CD14-positive monocyte (primary cell): ENCODE measurements at regions not wholly inside any gene's neighbourhood (a gene's known extent, or its start where the extent isn't known, plus 50 kb on each side); places are given as distances from the start of the nearest gene placed in this dataset.

Experiments used
- DNase-seq, 3 donors: peaks; one replicate each; pipeline ENCODE4 v3.0.0-alpha.2; 2011 to 2022
- H2AFZ ChIP-seq: 2 replicates; pipeline ENCODE4 v1.6.0; 2012; ENCODE audit warnings: mild to moderate bottlenecking, low read depth, low read length, inconsistent platforms; ENCODE audit not compliant: insufficient read depth, poor library complexity, severe bottlenecking
- H3K27ac ChIP-seq, 2 donors: 1 replicate in 1 of 2; 2 replicates in 1 of 2; pipeline ENCODE4 v1.5.1; 2012 to 2013; ENCODE audit warnings: low read length in 2 of 2, control low read depth in 1 of 2, inconsistent platforms in 1 of 2, low read depth in 1 of 2, mild to moderate bottlenecking in 1 of 2
- H3K27me3 ChIP-seq, 2 donors: one replicate each; pipeline versions ENCODE4 v1.6.0 to v1.6.1; 2011 to 2013; ENCODE audit warnings: low read length in 2 of 2; ENCODE audit not compliant: control insufficient read depth in 2 of 2, insufficient read depth in 2 of 2
- H3K36me3 ChIP-seq, 2 donors: replicated peaks in 1 of 2; 1 replicate in 1 of 2; 2 replicates in 1 of 2; pipeline versions ENCODE4 v1.5.1 to v1.6.1; 2012 to 2013; ENCODE audit warnings: low read length in 2 of 2, control low read depth in 1 of 2, inconsistent platforms in 1 of 2, mild to moderate bottlenecking in 1 of 2; ENCODE audit not compliant: insufficient read depth in 2 of 2, control insufficient read depth in 1 of 2
- H3K4me1 ChIP-seq, 2 donors: 1 replicate in 1 of 2; 2 replicates in 1 of 2; pipeline versions ENCODE4 v1.5.1 to v1.6.1; 2012 to 2013; ENCODE audit warnings: low read length in 2 of 2, control low read depth in 1 of 2, inconsistent platforms in 1 of 2, mild to moderate bottlenecking in 1 of 2, moderate library complexity in 1 of 2; ENCODE audit not compliant: insufficient read depth in 2 of 2, control insufficient read depth in 1 of 2
- H3K4me2 ChIP-seq: replicated peaks from 2 replicates; pipeline ENCODE3; 2012; ENCODE audit warnings: low read length, moderate library complexity, mild to moderate bottlenecking; ENCODE audit not compliant: poor library complexity, severe bottlenecking; ENCODE audit errors: extremely low read depth
- H3K4me3 ChIP-seq, 3 experiments: fragments of 200-600 bp in 1 of 3; sonication (generic) in 1 of 3; replicated peaks in 1 of 3; 1 replicate in 2 of 3; 2 replicates in 1 of 3; pipeline ENCODE4 v1.5.1; 2011 to 2013; ENCODE audit warnings: low read length in 3 of 3, mild to moderate bottlenecking in 3 of 3, control low read depth in 2 of 3, low read depth in 2 of 3, inconsistent platforms in 1 of 3, moderate library complexity in 1 of 3
- H3K79me2 ChIP-seq: 2 replicates; pipeline ENCODE4 v1.6.0; 2012; ENCODE audit warnings: mild to moderate bottlenecking, control low read depth, inconsistent platforms, low read length, moderate library complexity; ENCODE audit not compliant: insufficient read depth
- H3K9ac ChIP-seq: 2 replicates; pipeline ENCODE4 v1.6.0; 2017; ENCODE audit warnings: low read length, mild to moderate bottlenecking; ENCODE audit not compliant: insufficient read depth, poor library complexity, severe bottlenecking
- H3K9me3 ChIP-seq, 2 donors: replicated peaks in 1 of 2; 1 replicate in 1 of 2; 2 replicates in 1 of 2; pipeline versions ENCODE4 v1.5.1 to v1.6.1; 2012 to 2013; ENCODE audit warnings: low read length in 2 of 2, control low read depth in 1 of 2; ENCODE audit not compliant: control insufficient read depth in 1 of 2, insufficient read depth in 1 of 2
- H4K20me1 ChIP-seq: 2 replicates; pipeline ENCODE4 v1.6.0; 2012; ENCODE audit warnings: mild to moderate bottlenecking, low read length, control low read depth, moderate library complexity; ENCODE audit not compliant: insufficient read depth
- H3K27ac Mint-ChIP-seq, 7 donors: one replicate each; pipeline ENCODE4 v1.8.0; 2020; ENCODE audit warnings: mild to moderate bottlenecking in 7 of 7, mixed read lengths in 7 of 7, moderate library complexity in 6 of 7, inconsistent platforms in 2 of 7
- H3K27me3 Mint-ChIP-seq, 3 donors: one replicate each; pipeline ENCODE4 v1.8.0; 2021 to 2022; ENCODE audit warnings: low read depth in 3 of 3, mild to moderate bottlenecking in 3 of 3, mixed read lengths in 3 of 3, moderate library complexity in 3 of 3, inconsistent platforms in 1 of 3
- H3K36me3 Mint-ChIP-seq, 2 donors: one replicate each; pipeline ENCODE4 v1.8.0; 2020; ENCODE audit warnings: mixed read lengths in 2 of 2, inconsistent platforms in 1 of 2, mild to moderate bottlenecking in 1 of 2
- H3K4me1 Mint-ChIP-seq: one replicate; pipeline ENCODE4 v1.8.0; 2020; ENCODE audit warnings: mild to moderate bottlenecking, mixed read lengths
- H3K4me3 Mint-ChIP-seq, 2 donors: one replicate each; pipeline ENCODE4 v1.8.0; 2020; ENCODE audit warnings: mild to moderate bottlenecking in 2 of 2, mixed read lengths in 2 of 2, moderate library complexity in 1 of 2
- H3K9me3 Mint-ChIP-seq, 7 donors: one replicate each; pipeline ENCODE4 v1.8.0; 2020 to 2022; ENCODE audit warnings: mixed read lengths in 7 of 7, mild to moderate bottlenecking in 6 of 7, moderate library complexity in 6 of 7, inconsistent platforms in 2 of 7
- CTCF ChIP-seq: fragments of 200-600 bp; IDR thresholded peaks from one replicate; pipeline ENCODE4 v1.8.0; 2022; ENCODE audit warnings: antibody characterized with exemption, mild to moderate bottlenecking
- WGBS: methylation state at CpG from one replicate; pipeline ENCODE4 v1.1.5; 2013; ENCODE audit warnings: missing lambda C conversion rate; ENCODE audit not compliant: insufficient coverage; 5-methylcytosine and 5-hydroxymethylcytosine counted together
- intact Hi-C, 2 donors: fragments of 100-400 bp; cut with micrococcal nuclease; formaldehyde crosslinking; loops; one replicate each; pipeline versions ENCODE4 v1.15.0 to v1.15.1; 2023

- H3K4me2 ChIP-seq = no peak overlapping the region
- Mint-ChIP-seq H3K4me3 (no peak overlapping the region), H3K27me3 (peaks cover 0 to 1% (median 0%) of the 10 kb centered on the region in 3 donors), H3K9me3 (peaks cover 0 to 2% (median 0%) of the 10 kb centered on the region in 7 donors), H3K4me1 (no peaks in the 10 kb centered on the region), H3K36me3 (no peaks in the 10 kb centered on the region), H3K27ac (no peak overlapping the region)
- no peak overlapping the region for H3K27ac ChIP-seq
- no peak for TF ChIP-seq CTCF
- no peak for DNase-seq
- H3K4me1 ChIP-seq = no peaks in the 10 kb centered on the region
- no peaks in the 10 kb centered on the region for H3K36me3 ChIP-seq
- H3K4me3 ChIP-seq = no peak overlapping the region
- 83% methylated on average over 1 of the region's 2 CpGs for WGBS
- intact Hi-C loops = no loop called here
- no peaks in the 10 kb centered on the region for H4K20me1 ChIP-seq
- no peaks in the 10 kb centered on the region for H3K79me2 ChIP-seq
- H3K9me3 ChIP-seq = no peaks in the 10 kb centered on the region
- H3K27me3 ChIP-seq = no peaks in the 10 kb centered on the region
- H2AFZ ChIP-seq = no peak overlapping the region
- no peak overlapping the region for H3K9ac ChIP-seq
Measured at GRCh38 chr11:110939471-110939870, 227.2 kb upstream of the ARHGAP20 start.

- H3K4me3 Mint-ChIP-seq = no peak overlapping the region
- intact Hi-C loops = no loop called here
- TF ChIP-seq CTCF = no peak
Measured at GRCh38 chr11:110935018-110935640, 222.9 kb upstream of the ARHGAP20 start.

More at GRCh38 chr11:110935018-110935640, 222.9 kb upstream of the ARHGAP20 start:
- Histone ChIP-seq H3K9me3 (no peaks in the 10 kb centered on the region), H3K27ac (no peak overlapping the region), H3K4me3 (no peak overlapping the region), H3K79me2 (no peaks in the 10 kb centered on the region), H3K4me2 (no peak overlapping the region), H3K9ac (no peak overlapping the region), H4K20me1 (no peaks in the 10 kb centered on the region), H3K27me3 (no peaks in the 10 kb centered on the region), H3K4me1 (no peaks in the 10 kb centered on the region), H2AFZ (no peak overlapping the region), H3K36me3 (no peaks in the 10 kb centered on the region)
- Mint-ChIP-seq H3K4me1 (no peaks in the 10 kb centered on the region), H3K9me3 (no peaks in the 10 kb centered on the region), H3K27ac (no peak overlapping the region), H3K36me3 (no peaks in the 10 kb centered on the region), H3K27me3 (peaks cover 0 to 1% (median 1%) of the 10 kb centered on the region in 3 donors)
- WGBS = no CpG with 5 or more reads among the region's 2 CpGs
- DNase-seq = no peak
